HCT116 (cell line): ENCODE measurements at regions not wholly inside any gene's neighbourhood (a gene's known extent, or its start where the extent isn't known, plus 50 kb on each side); places are given as distances from the start of the nearest gene placed in this dataset.

Experiments used
- ATAC-seq: fragments of 200-7000 bp; cut with Tn5 transposase; 2 replicates; pipeline ENCODE4 v1.9.1; 2020; ENCODE audit warnings: mild to moderate bottlenecking, moderate library complexity
- BruUV-seq: library from RNA; stranded (reverse); fragments of 400-500 nt; replicated peaks from 2 replicates; lab custom pipeline; 2021; lab: Mats Ljungman, UMichigan
- CTCF ChIA-PET: fragments of 300-600 bp; sonication (Branson Sonifier 250); formaldehyde crosslinking; loops from one replicate; lab custom pipeline; 2021; ENCODE audit warnings: antibody characterized with exemption; lab: Charles Lee
- POLR2A ChIA-PET: fragments of 300-600, 350-600 bp; sonication (Branson Sonifier 250); formaldehyde crosslinking; loops from one replicate; lab custom pipeline; 2021; ENCODE audit warnings: antibody characterized with exemption; lab: Charles Lee
- RAD21 ChIA-PET, 2 experiments: fragments of 300-600 bp; sonication (Branson Sonifier 250); formaldehyde crosslinking; loops; one replicate each; lab custom pipeline; 2023; ENCODE audit warnings: low total read pairs in 2 of 2; ENCODE audit not compliant: uncharacterized antibody in 2 of 2, unreplicated experiment in 2 of 2, low non-redundant PET in 1 of 2; lab: Charles Lee
- DNase-seq: peaks from one replicate; pipeline ENCODE4 v3.0.0-alpha.2; 2010; ENCODE audit warnings: low read depth, low spot score
- H2AFZ ChIP-seq: fragments of 200-600 bp; shearing (Covaris generic), sonication (generic); 2 replicates; pipeline ENCODE4 v1.6.1; 2017; ENCODE audit warnings: low read depth, mixed run types, mixed read lengths, antibody characterized with exemption, low read length; ENCODE audit not compliant: poor library complexity, severe bottlenecking
- H3K27ac ChIP-seq: 2 replicates; pipeline ENCODE4 v1.5.1; 2012; ENCODE audit warnings: low read depth, low read length
- H3K27me3 ChIP-seq: fragments of 200-600 bp; sonication (generic); 2 replicates; pipeline ENCODE4 v1.6.1; 2016; ENCODE audit warnings: mixed run types, low read length, mixed read lengths; ENCODE audit not compliant: insufficient read depth
- H3K36me3 ChIP-seq, 2 experiments: fragments of 200-500 bp in 1 of 2; fragments of 200-600 bp in 1 of 2; sonication (Bioruptor generic) in 1 of 2; sonication (generic) in 1 of 2; 2 replicates each; pipeline versions ENCODE4 v1.5.1 to v1.6.1; 2014 to 2016; ENCODE audit warnings: low read length in 2 of 2, inconsistent platforms in 1 of 2, mixed read lengths in 1 of 2, mixed run types in 1 of 2; ENCODE audit not compliant: insufficient read depth in 2 of 2, control insufficient read depth in 1 of 2
- H3K4me1 ChIP-seq, 2 experiments: fragments of 200-600 bp in 1 of 2; sonication (generic) in 1 of 2; 2 replicates each; pipeline versions ENCODE4 v1.5.1 to v1.6.1; 2012 to 2017; ENCODE audit warnings: low read length in 2 of 2, inconsistent platforms in 1 of 2, mild to moderate bottlenecking in 1 of 2, mixed read lengths in 1 of 2, mixed run types in 1 of 2, moderate library complexity in 1 of 2; ENCODE audit not compliant: insufficient read depth in 2 of 2, control insufficient read depth in 1 of 2
- H3K4me2 ChIP-seq: fragments of 200-600 bp; sonication (generic); 2 replicates; pipeline ENCODE4 v1.6.1; 2017; ENCODE audit warnings: mixed run types, low read length, mixed read lengths
- H3K4me3 ChIP-seq, 2 experiments: fragments of 200-600 bp in 1 of 2; sonication (generic) in 1 of 2; replicated peaks in 1 of 2; 2 replicates each; pipeline ENCODE4 v1.5.1; 2011 to 2016; ENCODE audit warnings: low read length in 2 of 2, control low read depth in 1 of 2, low read depth in 1 of 2, mild to moderate bottlenecking in 1 of 2, mixed read lengths in 1 of 2, mixed run types in 1 of 2
- H3K79me2 ChIP-seq: fragments of 200-600 bp; sonication (generic); 2 replicates; pipeline ENCODE4 v1.6.1; 2017; ENCODE audit warnings: mild to moderate bottlenecking, mixed run types, low read length, moderate library complexity, mixed read lengths; ENCODE audit not compliant: insufficient read depth
- H3K9ac ChIP-seq: fragments of 200-600 bp; sonication (generic); 2 replicates; pipeline ENCODE4 v1.6.1; 2016; ENCODE audit warnings: low read length, mixed read lengths
- H3K9me2 ChIP-seq: fragments of 200-600 bp; sonication (generic), shearing (Covaris generic); 2 replicates; pipeline ENCODE4 v1.6.1; 2017; ENCODE audit warnings: mixed run types, mild to moderate bottlenecking, moderate library complexity; ENCODE audit not compliant: insufficient read depth
- H3K9me3 ChIP-seq, 2 experiments: fragments of 200-500 bp in 1 of 2; fragments of 200-600 bp in 1 of 2; sonication (Bioruptor generic) in 1 of 2; sonication (generic) in 1 of 2; 2 replicates each; pipeline ENCODE4 v1.6.1; 2014 to 2017; ENCODE audit warnings: low read length in 2 of 2, mixed read lengths in 2 of 2, inconsistent platforms in 1 of 2, low read depth in 1 of 2, mild to moderate bottlenecking in 1 of 2, mixed run types in 1 of 2, moderate library complexity in 1 of 2; ENCODE audit not compliant: control insufficient read depth in 1 of 2, insufficient read depth in 1 of 2
- H4K20me1 ChIP-seq: fragments of 200-600 bp; sonication (generic), shearing (Covaris generic); 2 replicates; pipeline ENCODE4 v1.6.1; 2017; ENCODE audit warnings: mixed run types, mild to moderate bottlenecking, moderate library complexity; ENCODE audit not compliant: insufficient read depth
- CBX3 ChIP-seq: IDR thresholded peaks from 2 replicates; pipeline ENCODE4 v1.6.1; 2012; ENCODE audit warnings: low read depth
- EZH2 ChIP-seq: fragments of 200-600 bp; sonication (generic); IDR thresholded peaks from 2 replicates; pipeline ENCODE4 v1.6.1; 2017; ENCODE audit warnings: antibody characterized with exemption, mixed run types
- POLR2A ChIP-seq: IDR thresholded peaks from 2 replicates; pipeline ENCODE4 v1.7.0; 2011; ENCODE audit warnings: borderline replicate concordance; ENCODE audit not compliant: insufficient read depth, insufficient read length; ENCODE audit errors: extremely low read depth
- RAD21 ChIP-seq: IDR thresholded peaks from 2 replicates; pipeline ENCODE4 v1.6.1; 2012; ENCODE audit warnings: low read depth, mild to moderate bottlenecking
- REST ChIP-seq: IDR thresholded peaks from 2 replicates; pipeline ENCODE4 v1.6.1; 2012; ENCODE audit warnings: low read depth
- ZNF274 ChIP-seq: fragments of 200-500 bp; sonication (Bioruptor generic); IDR thresholded peaks from 2 replicates; pipeline ENCODE4 v1.6.1; 2014; ENCODE audit warnings: mild to moderate bottlenecking, low read depth, low read length, inconsistent platforms
- intact Hi-C: fragments of 100-400 bp; cut with micrococcal nuclease; formaldehyde crosslinking; loops from 2 replicates; pipeline ENCODE4 v1.10.0; 2022
- TF ChIP-seq, protein P1 (sequence below), 3 experiments: fragments of 200-600 bp in 1 of 3; sonication (generic) in 1 of 3; IDR thresholded peaks in 2 of 3; conservative IDR thresholded peaks in 1 of 3; 2 replicates each; pipeline ENCODE4 v1.5.1; 2012 to 2017; ENCODE audit warnings: low read depth in 2 of 3, low read length in 2 of 3, antibody characterized with exemption in 1 of 3, borderline replicate concordance in 1 of 3, control low read depth in 1 of 3, mild to moderate bottlenecking in 1 of 3, mixed read lengths in 1 of 3, mixed run types in 1 of 3, moderate library complexity in 1 of 3; ENCODE audit not compliant: insufficient read depth in 1 of 3

DNA sequence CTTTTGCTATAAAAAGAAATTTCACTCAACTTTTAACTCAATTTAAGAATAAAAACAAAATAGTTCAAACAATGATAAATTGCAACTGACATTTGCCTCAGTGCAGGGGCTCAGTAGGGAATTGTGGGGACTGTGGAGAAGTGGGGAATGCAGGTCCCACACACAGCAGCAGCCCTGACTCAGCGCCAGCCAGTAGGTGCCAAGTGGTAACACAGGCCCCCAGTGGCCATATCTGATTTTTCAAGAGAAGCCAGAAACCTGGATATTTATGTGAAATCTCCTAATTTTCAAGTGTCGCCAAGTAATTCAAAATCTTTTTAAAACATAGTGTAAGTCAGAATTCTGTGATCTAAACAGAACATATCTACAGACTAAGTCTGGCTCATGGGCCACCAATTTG is 186.3 kb downstream of the EN1 start:
- no peak overlapping the region for H3K9ac ChIP-seq
- H3K27ac ChIP-seq: no peak overlapping the region
- H3K4me2 ChIP-seq: no peak overlapping the region
- POLR2A ChIA-PET: no interaction called here
- peak; percentile 78 for ATAC-seq
- no peaks in the 10 kb centered on the region for H3K9me3 ChIP-seq
- DNase-seq: no peak
- H3K36me3 ChIP-seq: no peaks in the 10 kb centered on the region
- H3K79me2 ChIP-seq: no peaks in the 10 kb centered on the region
- no TSS peak for BruUV-seq
- H4K20me1 ChIP-seq: no peaks in the 10 kb centered on the region
- H3K4me3 ChIP-seq: no peak overlapping the region
- no peak overlapping the region for H2AFZ ChIP-seq
- H3K27me3 ChIP-seq: peaks cover 4% of the 10 kb centered on the region; the same call in 1 of the 2 replicates
- CTCF ChIA-PET: no interaction called here
- RAD21 ChIA-PET: no interaction called here
- intact Hi-C loops: no loop called here
- H3K9me2 ChIP-seq: no peaks in the 10 kb centered on the region
- no peaks in the 10 kb centered on the region for H3K4me1 ChIP-seq
- TF ChIP-seq, protein P1, sequence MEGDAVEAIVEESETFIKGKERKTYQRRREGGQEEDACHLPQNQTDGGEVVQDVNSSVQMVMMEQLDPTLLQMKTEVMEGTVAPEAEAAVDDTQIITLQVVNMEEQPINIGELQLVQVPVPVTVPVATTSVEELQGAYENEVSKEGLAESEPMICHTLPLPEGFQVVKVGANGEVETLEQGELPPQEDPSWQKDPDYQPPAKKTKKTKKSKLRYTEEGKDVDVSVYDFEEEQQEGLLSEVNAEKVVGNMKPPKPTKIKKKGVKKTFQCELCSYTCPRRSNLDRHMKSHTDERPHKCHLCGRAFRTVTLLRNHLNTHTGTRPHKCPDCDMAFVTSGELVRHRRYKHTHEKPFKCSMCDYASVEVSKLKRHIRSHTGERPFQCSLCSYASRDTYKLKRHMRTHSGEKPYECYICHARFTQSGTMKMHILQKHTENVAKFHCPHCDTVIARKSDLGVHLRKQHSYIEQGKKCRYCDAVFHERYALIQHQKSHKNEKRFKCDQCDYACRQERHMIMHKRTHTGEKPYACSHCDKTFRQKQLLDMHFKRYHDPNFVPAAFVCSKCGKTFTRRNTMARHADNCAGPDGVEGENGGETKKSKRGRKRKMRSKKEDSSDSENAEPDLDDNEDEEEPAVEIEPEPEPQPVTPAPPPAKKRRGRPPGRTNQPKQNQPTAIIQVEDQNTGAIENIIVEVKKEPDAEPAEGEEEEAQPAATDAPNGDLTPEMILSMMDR (IDR thresholded peaks at IDR 0.05 in 2 of 3, conservative IDR thresholded peaks at IDR 0.05 in 1 of 3; ENCODE audit: borderline replicate concordance in 1 of 3, insufficient read depth in 1 of 3, low read depth in 2 of 3, low read length in 2 of 3): peak in 2 of 3 experiments; percentile 26 to 46; a peak in 3 of 6 replicates
- TF ChIP-seq ZNF274 (no peak), RAD21 (peak; percentile 15; the same call in 1 of the 2 replicates)

DNA sequence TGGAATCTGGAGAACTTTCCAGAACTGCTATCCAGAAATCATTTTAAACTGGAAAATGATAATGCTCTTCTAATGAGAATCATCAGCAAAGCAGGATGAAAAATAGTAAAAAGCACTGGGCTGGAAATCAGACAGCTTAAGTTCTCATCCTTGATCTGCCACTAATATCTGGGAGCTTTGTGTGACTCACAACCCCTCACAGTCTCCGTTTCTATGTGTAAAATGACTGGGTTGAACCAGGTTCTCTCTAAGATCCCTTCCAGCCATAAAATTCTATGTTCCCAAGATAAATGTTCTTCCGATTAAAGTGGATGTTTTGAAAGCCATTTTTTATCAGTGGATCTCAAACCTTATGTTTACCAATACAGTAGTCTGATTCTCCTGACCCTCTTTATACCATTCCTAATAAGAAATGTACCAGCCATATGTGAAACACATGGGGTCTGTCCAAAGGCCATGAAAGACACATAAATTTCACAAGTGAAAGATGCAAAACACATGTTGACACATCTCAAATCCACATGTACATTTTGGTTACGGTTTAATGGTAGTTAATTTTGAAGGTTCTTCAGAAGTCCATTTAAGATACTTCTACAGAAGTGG is 188.8 kb downstream of the EN1 start:
- Histone ChIP-seq H3K4me3 (no peak overlapping the region), H3K27ac (no peak overlapping the region), H3K9me2 (no peaks in the 10 kb centered on the region), H3K79me2 (no peaks in the 10 kb centered on the region), H3K9me3 (no peaks in the 10 kb centered on the region), H3K4me1 (no peaks in the 10 kb centered on the region), H3K36me3 (no peaks in the 10 kb centered on the region), H4K20me1 (no peaks in the 10 kb centered on the region), H3K27me3 (peaks cover 4% of the 10 kb centered on the region; the same call in 1 of the 2 replicates), H2AFZ (no peak overlapping the region), H3K9ac (no peak overlapping the region), H3K4me2 (no peak overlapping the region)
- intact Hi-C loops: loop anchor here (10.0 kb wide), 1 partner anchor 614 kb away; no protein-coding TSS in a partner anchor
- no peak for DNase-seq
- TF ChIP-seq REST (no peak), EZH2 (no peak), CBX3 (no peak), POLR2A (no peak)
- ATAC-seq: no peak
- RAD21 ChIA-PET: no interaction called here
- no TSS peak for BruUV-seq
- POLR2A ChIA-PET: no interaction called here
- CTCF ChIA-PET: no interaction called here
